NCI-H748 (cell line): ENCODE measurements at regions not wholly inside any gene's neighbourhood (a gene's known extent, or its start where the extent isn't known, plus 50 kb on each side); places are given as distances from the start of the nearest gene placed in this dataset.
"Not testable (repeated sequence)": the region's sequence is repeated elsewhere in the genome, so short reads cannot be mapped to it uniquely, and the experiment has no call there.

Experiments
- DNase-seq: peaks from one replicate; lab custom pipeline; 2025; ENCODE audit not compliant: unreplicated experiment; lab: John Stamatoyannopoulos, UW

GRCh38 chr3:152768478-152768877, 66.5 kb upstream of the P2RY1 start:
- no peak for DNase-seq

- DNase-seq, result no peak
Observed at GRCh38 chr3:152769523-152769922, 65.4 kb upstream of the P2RY1 start.

GRCh38 chr3:152770296-152770695, 64.6 kb upstream of the P2RY1 start:
- no peak for DNase-seq

- DNase-seq, result no peak
Observed at GRCh38 chr3:152771120-152771519, 63.8 kb upstream of the P2RY1 start.

- DNase-seq, result no peak
Observed at GRCh38 chr3:152772674-152773225, 62.2 kb upstream of the P2RY1 start.

- no peak for DNase-seq
Observed at GRCh38 chr3:152773633-152774032, 61.3 kb upstream of the P2RY1 start.

- DNase-seq, result not testable (repeated sequence)
Observed at GRCh38 chr3:152774230-152774629, 60.7 kb upstream of the P2RY1 start.

- no peak for DNase-seq
Observed at GRCh38 chr3:152778022-152778421, 56.9 kb upstream of the P2RY1 start.

GRCh38 chr3:152779653-152780052, 55.3 kb upstream of the P2RY1 start:
- no peak for DNase-seq

GRCh38 chr3:152780553-152780952, 54.4 kb upstream of the P2RY1 start:
- DNase-seq, result no peak

- no peak for DNase-seq
Observed at GRCh38 chr3:152785051-152785450, 49.9 kb upstream of the P2RY1 start.
